ENCODE measurements at regions not wholly inside any gene's neighbourhood (a gene's known extent, or its start where the extent isn't known, plus 50 kb on each side); places are given as distances from the start of the nearest gene placed in this dataset.

- Mint-ChIP-seq H3K4me1 (peaks cover 12% of the 10 kb centered on the region), H3K27me3 (ENCODE audit: insufficient read depth, low read depth, poor library complexity) (no peaks in the 10 kb centered on the region), H3K9me3 (no peaks in the 10 kb centered on the region), H3K27ac (no peak overlapping the region), H3K4me3 (no peak overlapping the region), H3K36me3 (ENCODE audit: low read depth) (no peaks in the 10 kb centered on the region)
- H3K4me2 ChIP-seq = no peak overlapping the region
- no peaks in the 10 kb centered on the region for H3F3A ChIP-seq (replicated peaks; ENCODE audit: low read depth)
- ATAC-seq (no peak), DNase-seq (ENCODE audit: low spot score) (no peak)
- H3K27me3 ChIP-seq (ENCODE audit: insufficient read depth) = no peaks in the 10 kb centered on the region
- no peaks in the 10 kb centered on the region for H3K9me2 ChIP-seq (ENCODE audit: insufficient read depth)
- no peaks in the 10 kb centered on the region for H3K79me2 ChIP-seq (replicated peaks; ENCODE audit: insufficient read depth)
- H3K36me3 ChIP-seq (ENCODE audit: insufficient read depth) = no peaks in the 10 kb centered on the region
- H3K4me3 ChIP-seq = no peak overlapping the region
- no peaks in the 10 kb centered on the region for H4K20me1 ChIP-seq (replicated peaks; ENCODE audit: insufficient read depth)
- no peak overlapping the region for H3K27ac ChIP-seq (ENCODE audit: low read depth)
- no peak for TF ChIP-seq REST (IDR thresholded peaks at IDR 0.05; ENCODE audit: unreplicated experiment)
- TF ChIP-seq EZH2 (IDR thresholded peaks at IDR 0.05; ENCODE audit: low read depth, unreplicated experiment) = no peak
- no peak for TF ChIP-seq ETS1 (IDR thresholded peaks at IDR 0.05)
- no peak for TF ChIP-seq STAT1 (IDR thresholded peaks at IDR 0.05; ENCODE audit: unreplicated experiment)
- no peak for TF ChIP-seq POLR2AphosphoS5 (IDR thresholded peaks at IDR 0.05; ENCODE audit: low read depth)
- no peak for TF ChIP-seq CREB1 (CRISPR knock-in tag; IDR thresholded peaks at IDR 0.05; ENCODE audit: low read depth)
- no peak for TF ChIP-seq CTCF (conservative IDR thresholded peaks at IDR 0.05; ENCODE audit: low read depth in 2 of 2)
- TF ChIP-seq ZNF114 (CRISPR knock-in tag; IDR thresholded peaks at IDR 0.05) = no peak
- TF ChIP-seq ZNF331 (CRISPR knock-in tag; IDR thresholded peaks at IDR 0.05; ENCODE audit: low read depth) = no peak
- TF ChIP-seq JUNB (IDR thresholded peaks at IDR 0.05; ENCODE audit: unreplicated experiment) = no peak
- TF ChIP-seq NANOG (IDR thresholded peaks at IDR 0.05; ENCODE audit: borderline replicate concordance) = no peak
- TF ChIP-seq ZNF462 (CRISPR knock-in tag; IDR thresholded peaks at IDR 0.05) = no peak
- no peak for TF ChIP-seq EZH2phosphoT487 (IDR thresholded peaks at IDR 0.05; ENCODE audit: unreplicated experiment)
- no peak overlapping the region for H2AFZ ChIP-seq
- peaks cover 19% of the 10 kb centered on the region for H3K4me1 ChIP-seq (ENCODE audit: insufficient read depth)
These were observed 509.3 kb upstream of the MAN1A1 start for GRCh38 chr6:119858901-119859300.
